ENCODE measurements at regions not wholly inside any gene's neighbourhood (a gene's known extent, or its start where the extent isn't known, plus 50 kb on each side); places are given as distances from the start of the nearest gene placed in this dataset.

DNA sequence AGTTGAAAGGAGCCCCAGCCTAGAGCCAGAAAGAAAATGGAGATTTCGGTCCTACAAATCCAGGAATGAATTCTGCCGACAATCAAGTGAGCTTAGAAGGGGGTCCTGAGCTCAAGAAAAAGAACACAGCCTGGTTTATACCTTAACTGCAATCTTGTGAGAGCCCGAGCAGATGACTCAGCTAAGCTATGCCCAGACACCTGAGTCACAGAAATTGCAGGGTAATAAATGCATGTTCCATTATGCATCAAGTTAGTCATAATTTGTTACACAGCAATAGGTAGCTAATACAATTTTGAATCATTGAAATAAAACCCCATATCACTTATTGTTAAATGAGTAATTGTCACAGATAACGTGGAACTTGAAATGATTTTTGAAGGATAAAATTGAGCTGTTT, 111.8 kb upstream of the FOXP2 start:
- Histone ChIP-seq H3K36me3 (no peaks in the 10 kb centered on the region), H3K27me3 (no peaks in the 10 kb centered on the region), H3K4me1 (peaks cover 0 to under 1% (median 0%) of the 10 kb centered on the region in 3 donors), H3K4me3 (no peak overlapping the region), H3K27ac (no peak overlapping the region), H3K9me3 (no peaks in the 10 kb centered on the region)
- no peak for DNase-seq
- intact Hi-C loops (cut with DNase I) = no loop called here
- WGBS, 2 donors = 68 to 86% methylated on average over 4 of the region's 4 CpGs
- TF ChIP-seq, protein P1, sequence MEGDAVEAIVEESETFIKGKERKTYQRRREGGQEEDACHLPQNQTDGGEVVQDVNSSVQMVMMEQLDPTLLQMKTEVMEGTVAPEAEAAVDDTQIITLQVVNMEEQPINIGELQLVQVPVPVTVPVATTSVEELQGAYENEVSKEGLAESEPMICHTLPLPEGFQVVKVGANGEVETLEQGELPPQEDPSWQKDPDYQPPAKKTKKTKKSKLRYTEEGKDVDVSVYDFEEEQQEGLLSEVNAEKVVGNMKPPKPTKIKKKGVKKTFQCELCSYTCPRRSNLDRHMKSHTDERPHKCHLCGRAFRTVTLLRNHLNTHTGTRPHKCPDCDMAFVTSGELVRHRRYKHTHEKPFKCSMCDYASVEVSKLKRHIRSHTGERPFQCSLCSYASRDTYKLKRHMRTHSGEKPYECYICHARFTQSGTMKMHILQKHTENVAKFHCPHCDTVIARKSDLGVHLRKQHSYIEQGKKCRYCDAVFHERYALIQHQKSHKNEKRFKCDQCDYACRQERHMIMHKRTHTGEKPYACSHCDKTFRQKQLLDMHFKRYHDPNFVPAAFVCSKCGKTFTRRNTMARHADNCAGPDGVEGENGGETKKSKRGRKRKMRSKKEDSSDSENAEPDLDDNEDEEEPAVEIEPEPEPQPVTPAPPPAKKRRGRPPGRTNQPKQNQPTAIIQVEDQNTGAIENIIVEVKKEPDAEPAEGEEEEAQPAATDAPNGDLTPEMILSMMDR (IDR thresholded peaks at IDR 0.05) = no peak
- TF ChIP-seq POLR2A (IDR thresholded peaks at IDR 0.05) = no peak

GRCh38 chr7:114298011-114298410, 116.6 kb upstream of the FOXP2 start:
- 20 to 35% methylated on average over 4 of the region's 4 CpGs for WGBS, 2 donors
- H3K4me3 ChIP-seq = no peak overlapping the region

GRCh38 chr7:114297121-114297520, 117.5 kb upstream of the FOXP2 start:
- TF ChIP-seq, protein P1 (IDR thresholded peaks at IDR 0.05) = no peak
- no peak for TF ChIP-seq POLR2A (IDR thresholded peaks at IDR 0.05)
- Histone ChIP-seq H3K27ac (no peak overlapping the region), H3K4me3 (no peak overlapping the region), H3K9me3 (no peaks in the 10 kb centered on the region), H3K4me1 (peaks cover 0 to 6% (median 0%) of the 10 kb centered on the region in 3 donors), H3K27me3 (no peaks in the 10 kb centered on the region), H3K36me3 (no peaks in the 10 kb centered on the region)
- no peak for DNase-seq
- intact Hi-C loops (cut with DNase I) = no loop called here
- 89 to 91% methylated on average over 16 of the region's 16 CpGs for WGBS, 2 donors

More at GRCh38 chr7:114298011-114298410, 116.6 kb upstream of the FOXP2 start:
- Histone ChIP-seq H3K36me3 (no peaks in the 10 kb centered on the region), H3K9me3 (no peaks in the 10 kb centered on the region), H3K4me1 (peaks cover 0 to 6% (median 0%) of the 10 kb centered on the region in 3 donors), H3K27me3 (no peaks in the 10 kb centered on the region), H3K27ac (no peak overlapping the region)
- TF ChIP-seq, protein P1 (IDR thresholded peaks at IDR 0.05) = no peak
- no peak for TF ChIP-seq POLR2A (IDR thresholded peaks at IDR 0.05)
- intact Hi-C loops (cut with DNase I) = no loop called here
- no peak for DNase-seq

DNA sequence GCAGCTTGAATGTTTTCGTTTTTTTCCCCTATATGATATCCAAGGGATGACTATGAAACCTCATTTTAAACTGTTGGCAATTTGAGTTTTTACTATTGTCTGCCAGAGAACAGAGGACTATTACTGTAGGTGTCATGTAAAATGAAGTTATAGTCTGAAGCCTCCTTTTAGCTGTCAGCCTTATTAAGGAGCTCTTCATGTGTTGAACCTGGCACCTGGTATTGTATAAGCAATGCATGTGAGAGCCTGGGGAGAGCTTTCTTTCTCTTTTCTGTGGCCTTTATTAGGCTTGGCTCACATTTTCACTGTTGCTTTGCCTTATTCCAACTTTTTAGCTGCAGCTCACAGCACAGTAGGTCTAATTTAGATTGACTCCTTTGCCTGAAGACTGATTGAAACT, 119.1 kb upstream of the FOXP2 start:
- H3K4me3 ChIP-seq = no peak overlapping the region

GRCh38 chr7:114294036-114294435, 120.6 kb upstream of the FOXP2 start:
- no peaks in the 10 kb centered on the region for H3K27me3 ChIP-seq
- DNase-seq = no peak
- no peak overlapping the region for H3K27ac ChIP-seq
- no peak overlapping the region for H3K4me3 ChIP-seq
- TF ChIP-seq, protein P1 (IDR thresholded peaks at IDR 0.05) = no peak
- TF ChIP-seq POLR2A (IDR thresholded peaks at IDR 0.05) = no peak
- 92 to 94% methylated on average over 3 of the region's 3 CpGs for WGBS, 2 donors
- H3K9me3 ChIP-seq = no peaks in the 10 kb centered on the region
- H3K36me3 ChIP-seq = no peaks in the 10 kb centered on the region
- intact Hi-C loops (cut with DNase I) = no loop called here
- peaks cover 0 to 6% (median 0%) of the 10 kb centered on the region in 3 donors for H3K4me1 ChIP-seq

More for the DNA sequence above, 119.1 kb upstream of the FOXP2 start:
- peaks cover 0 to 6% (median 0%) of the 10 kb centered on the region in 3 donors for H3K4me1 ChIP-seq
- no peaks in the 10 kb centered on the region for H3K36me3 ChIP-seq
- TF ChIP-seq POLR2A (IDR thresholded peaks at IDR 0.05) = no peak
- TF ChIP-seq, protein P1 (IDR thresholded peaks at IDR 0.05) = no peak
- intact Hi-C loops (cut with DNase I) = no loop called here
- no peak for DNase-seq
- no peaks in the 10 kb centered on the region for H3K27me3 ChIP-seq
- H3K9me3 ChIP-seq = no peaks in the 10 kb centered on the region
- 78 to 82% methylated on average over 1 of the region's 1 CpG for WGBS, 2 donors
- no peak overlapping the region for H3K27ac ChIP-seq

All from esophagus squamous epithelium (tissue), 5 donors.